Ascending aorta (tissue), 2 donors: ENCODE measurements at regions not wholly inside any gene's neighbourhood (a gene's known extent, or its start where the extent isn't known, plus 50 kb on each side); places are given as distances from the start of the nearest gene placed in this dataset.

Experiments used
- DNase-seq, 2 donors: peaks; one replicate each; pipeline ENCODE4 v3.0.0-alpha.2; 2019; ENCODE audit warnings: low spot score in 2 of 2
- H3K27ac ChIP-seq, 2 donors: fragments of 200-600 bp; sonication (generic); one replicate each; pipeline ENCODE4 v1.5.1; 2016 to 2017; ENCODE audit warnings: mild to moderate bottlenecking in 1 of 2
- H3K27me3 ChIP-seq: fragments of 200-600 bp; sonication (generic); one replicate; pipeline ENCODE4 v1.5.1; 2017
- H3K36me3 ChIP-seq, 2 donors: fragments of 200-600 bp; sonication (generic); one replicate each; pipeline ENCODE4 v1.5.1; 2016
- H3K4me1 ChIP-seq, 2 donors: fragments of 200-600 bp; sonication (generic); one replicate each; pipeline ENCODE4 v1.5.1; 2016 to 2017; ENCODE audit warnings: mild to moderate bottlenecking in 1 of 2
- H3K4me3 ChIP-seq, 2 donors: fragments of 200-600 bp; sonication (generic); one replicate each; pipeline ENCODE4 v1.5.1; 2016 to 2017; ENCODE audit warnings: mild to moderate bottlenecking in 1 of 2
- H3K9me3 ChIP-seq, 2 donors: fragments of 200-600 bp; sonication (generic); one replicate each; pipeline ENCODE4 v1.5.1; 2016
- CTCF ChIP-seq, 3 experiments: fragments of 200-600 bp in 2 of 3; fragments of 450-650 bp in 1 of 3; sonication (generic) in 2 of 3; IDR thresholded peaks; one replicate each; pipeline ENCODE4 v1.5.1; 2016 to 2019; ENCODE audit warnings: antibody characterized with exemption in 3 of 3, mild to moderate bottlenecking in 1 of 3, moderate library complexity in 1 of 3
- intact Hi-C: fragments of 100-400 bp; cut with DNase I; formaldehyde crosslinking; loops from one replicate; pipeline ENCODE4 v1.15.1; 2023

DNA sequence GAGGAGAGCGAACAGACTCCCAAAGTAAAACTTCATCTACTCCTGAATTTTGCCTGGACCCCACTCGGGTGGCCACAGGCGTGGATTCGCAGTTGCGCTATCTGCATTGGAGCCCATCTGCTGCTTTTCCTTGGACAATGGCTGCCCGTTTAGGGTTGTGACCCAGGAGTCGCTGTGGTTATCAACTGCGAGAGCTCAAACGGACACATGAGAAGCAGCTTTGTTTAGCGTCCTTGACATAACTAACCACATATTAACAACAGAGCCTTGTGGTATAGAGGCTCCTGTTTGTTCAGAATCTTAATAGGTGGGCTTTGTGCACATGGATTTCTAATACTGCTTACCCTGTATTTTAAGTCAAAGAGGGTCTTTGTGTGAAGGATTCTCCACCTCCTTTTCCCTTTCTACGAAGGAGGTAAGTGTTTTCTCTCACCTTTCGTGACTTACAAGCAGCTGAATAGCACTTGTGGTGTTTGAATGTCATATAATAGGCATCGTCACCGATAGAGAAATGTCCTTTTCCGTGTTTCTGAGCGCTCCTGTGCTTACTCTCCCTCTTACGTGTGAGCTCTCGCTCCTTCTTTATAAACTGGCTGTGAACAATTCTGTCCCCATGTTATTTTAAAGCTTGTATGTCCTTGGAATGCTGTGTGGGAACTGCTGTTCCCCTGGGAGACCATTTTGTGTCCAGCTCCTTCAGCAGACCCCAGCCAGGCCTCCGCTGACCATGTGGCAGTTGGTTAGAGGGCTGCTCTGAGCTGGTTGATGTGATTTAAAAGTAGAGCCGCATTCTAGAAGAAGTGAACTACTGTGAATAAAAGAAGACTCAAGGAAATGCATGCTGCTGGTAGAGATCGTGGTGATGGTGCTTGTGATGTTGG is 441.4 kb downstream of the RPS6KC1 start:
- TF ChIP-seq CTCF (IDR thresholded peaks at IDR 0.05), result no peak
- Histone ChIP-seq H3K36me3 (no peaks in the 10 kb centered on the region), H3K27me3 (no peaks in the 10 kb centered on the region), H3K27ac (no peak overlapping the region), H3K4me1 (no peaks in the 10 kb centered on the region), H3K4me3 (no peak overlapping the region), H3K9me3 (no peaks in the 10 kb centered on the region)
- DNase-seq, result no peak
- intact Hi-C loops, result no loop called here

DNA sequence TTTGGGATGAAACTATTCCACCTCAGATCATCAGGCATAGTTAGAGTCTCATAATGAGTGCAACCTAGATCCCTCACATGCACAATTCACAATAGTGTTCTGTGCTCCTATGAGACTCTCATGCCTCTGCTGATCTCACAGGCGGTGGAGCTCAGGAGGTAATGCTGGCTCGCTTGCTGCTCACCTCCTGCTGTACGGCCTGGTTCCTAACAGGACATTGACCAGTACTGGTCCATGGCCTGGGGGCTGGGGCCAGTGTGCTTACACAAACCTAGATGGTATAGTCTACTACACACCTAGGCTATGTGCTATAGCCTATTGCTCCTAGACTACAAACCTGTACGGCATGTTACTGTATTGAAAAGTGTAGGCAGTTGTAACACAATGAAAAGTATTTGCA is 448.4 kb downstream of the RPS6KC1 start:
- DNase-seq, result no peak
- intact Hi-C loops, result no loop called here
- Histone ChIP-seq H3K27me3 (no peaks in the 10 kb centered on the region), H3K4me1 (no peaks in the 10 kb centered on the region), H3K9me3 (no peaks in the 10 kb centered on the region), H3K27ac (no peak overlapping the region), H3K4me3 (no peak overlapping the region), H3K36me3 (no peaks in the 10 kb centered on the region)
- TF ChIP-seq CTCF (IDR thresholded peaks at IDR 0.05), result no peak

DNA sequence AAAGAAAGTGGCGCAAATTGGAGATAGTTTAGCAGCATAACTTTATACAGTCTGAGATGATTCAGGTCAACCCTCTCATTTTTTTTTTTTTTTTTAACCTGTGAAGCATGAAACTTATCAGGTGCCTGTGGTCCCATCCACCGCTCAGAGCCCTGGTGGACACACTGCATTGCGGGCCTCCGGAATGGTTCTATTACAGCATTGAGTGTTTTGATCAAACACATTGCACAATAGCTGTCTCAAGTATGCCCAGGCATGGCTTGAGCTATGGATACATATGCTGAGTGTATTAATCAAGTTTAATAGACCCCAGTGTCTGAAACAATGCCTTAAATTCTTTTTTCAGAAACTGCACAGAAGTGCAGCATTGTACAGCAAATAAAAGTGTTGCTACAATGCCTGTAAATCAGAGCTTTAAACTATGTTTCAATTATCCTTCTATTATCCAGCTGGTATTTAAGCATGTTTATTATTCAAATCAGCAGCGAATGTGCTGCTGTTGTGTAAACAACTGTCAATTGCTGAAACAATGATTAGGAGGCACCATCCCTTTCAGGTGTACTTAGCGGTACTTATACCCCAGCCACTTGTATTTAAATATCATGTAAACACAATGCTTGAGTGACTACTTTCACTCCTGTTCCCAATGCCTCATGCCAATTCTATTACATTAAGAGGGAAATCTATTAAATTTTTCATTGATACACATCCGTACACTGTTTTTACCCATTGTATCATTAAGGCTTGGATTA is 456.6 kb downstream of the RPS6KC1 start:
- TF ChIP-seq CTCF (IDR thresholded peaks at IDR 0.05), result no peak
- intact Hi-C loops, result no loop called here
- no peak for DNase-seq
- H3K9me3 ChIP-seq, result no peaks in the 10 kb centered on the region
- H3K27me3 ChIP-seq, result no peaks in the 10 kb centered on the region
- no peaks in the 10 kb centered on the region for H3K36me3 ChIP-seq
- no peaks in the 10 kb centered on the region for H3K4me1 ChIP-seq
- H3K4me3 ChIP-seq, result no peak overlapping the region
- H3K27ac ChIP-seq, result no peak overlapping the region

DNA sequence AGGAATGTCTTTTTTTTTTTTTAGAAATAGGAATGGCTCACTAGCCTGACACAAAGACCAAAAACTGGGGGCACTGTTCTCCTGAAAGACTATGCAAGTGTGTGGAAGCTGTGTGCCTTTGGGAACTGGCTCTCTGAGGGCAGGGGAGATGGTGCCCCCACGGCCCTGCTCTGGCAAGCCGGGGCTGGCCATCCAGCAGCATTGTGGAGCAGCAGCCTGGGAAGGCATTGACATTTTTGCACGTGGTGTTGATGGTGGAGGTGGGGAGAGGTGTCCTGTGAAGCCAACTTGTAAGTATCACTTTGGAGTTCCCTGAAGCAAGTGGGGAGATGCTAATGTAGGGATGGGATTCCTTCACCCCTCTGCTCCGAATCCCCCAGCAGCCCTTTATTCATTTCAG is 460.1 kb downstream of the RPS6KC1 start:
- Histone ChIP-seq H3K36me3 (no peaks in the 10 kb centered on the region), H3K4me3 (no peak overlapping the region), H3K9me3 (no peaks in the 10 kb centered on the region), H3K4me1 (no peaks in the 10 kb centered on the region), H3K27ac (no peak overlapping the region), H3K27me3 (no peaks in the 10 kb centered on the region)
- no peak for TF ChIP-seq CTCF (IDR thresholded peaks at IDR 0.05)
- DNase-seq, result no peak
- intact Hi-C loops, result no loop called here

GRCh38 chr1:213512316-213512715 is 461.3 kb downstream of the RPS6KC1 start:
- H3K36me3 ChIP-seq, result no peaks in the 10 kb centered on the region
- H3K27me3 ChIP-seq, result no peaks in the 10 kb centered on the region
- intact Hi-C loops, result no loop called here
- no peaks in the 10 kb centered on the region for H3K9me3 ChIP-seq
- DNase-seq, result no peak
- no peak overlapping the region for H3K27ac ChIP-seq
- no peak for TF ChIP-seq CTCF (IDR thresholded peaks at IDR 0.05)
- H3K4me3 ChIP-seq, result no peak overlapping the region
- no peaks in the 10 kb centered on the region for H3K4me1 ChIP-seq
